GM19372 (cell line): ENCODE measurements at regions not wholly inside any gene's neighbourhood (a gene's known extent, or its start where the extent isn't known, plus 50 kb on each side); places are given as distances from the start of the nearest gene placed in this dataset.

Experiments
- ATAC-seq: cut with Tn5 transposase; IDR thresholded peaks from one replicate; pipeline ENCODE4 v1.9.1; 2021; ENCODE audit warnings: mild to moderate bottlenecking, low read depth, moderate library complexity; ENCODE audit not compliant: unreplicated experiment

DNA sequence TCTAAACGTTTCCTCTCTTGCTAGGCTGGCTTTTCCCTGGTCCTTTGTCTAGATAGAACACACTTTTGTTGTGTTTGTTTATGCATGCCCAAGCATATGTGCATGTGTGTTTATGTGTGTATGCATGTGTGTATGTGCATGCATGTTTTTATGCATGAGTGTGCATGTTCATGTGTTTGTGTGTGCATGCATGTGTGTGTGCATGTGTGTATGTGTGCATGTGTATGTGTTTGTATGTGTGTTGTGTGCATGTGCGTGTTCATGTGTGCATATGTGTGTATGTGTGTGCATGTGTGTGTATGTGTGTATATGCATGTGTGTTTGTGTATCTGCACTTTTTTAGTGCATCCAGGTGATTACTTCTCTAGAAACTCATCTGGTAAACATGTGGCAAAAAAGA, 558.0 kb downstream of the GALR1 start:
- ATAC-seq = no peak

DNA sequence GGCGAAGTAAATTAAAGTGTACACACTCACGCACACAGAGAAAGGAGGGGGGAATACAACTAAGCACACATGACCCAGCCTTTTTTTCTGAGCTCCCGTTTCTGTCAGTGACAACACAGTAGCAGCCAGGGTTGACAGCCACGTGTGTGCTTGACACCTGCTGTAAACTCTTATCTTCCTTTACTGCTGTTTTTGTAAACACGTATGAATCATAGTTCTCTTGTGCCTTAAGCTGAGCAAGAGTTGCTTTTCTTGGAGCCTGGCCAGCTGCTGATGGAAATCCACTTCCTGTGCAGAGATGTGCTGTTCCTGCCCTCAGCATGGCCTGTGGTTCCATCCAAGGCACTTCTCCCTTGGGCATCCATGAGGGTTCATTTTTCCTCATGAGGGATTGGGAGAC, 561.9 kb downstream of the GALR1 start:
- ATAC-seq = no peak

DNA sequence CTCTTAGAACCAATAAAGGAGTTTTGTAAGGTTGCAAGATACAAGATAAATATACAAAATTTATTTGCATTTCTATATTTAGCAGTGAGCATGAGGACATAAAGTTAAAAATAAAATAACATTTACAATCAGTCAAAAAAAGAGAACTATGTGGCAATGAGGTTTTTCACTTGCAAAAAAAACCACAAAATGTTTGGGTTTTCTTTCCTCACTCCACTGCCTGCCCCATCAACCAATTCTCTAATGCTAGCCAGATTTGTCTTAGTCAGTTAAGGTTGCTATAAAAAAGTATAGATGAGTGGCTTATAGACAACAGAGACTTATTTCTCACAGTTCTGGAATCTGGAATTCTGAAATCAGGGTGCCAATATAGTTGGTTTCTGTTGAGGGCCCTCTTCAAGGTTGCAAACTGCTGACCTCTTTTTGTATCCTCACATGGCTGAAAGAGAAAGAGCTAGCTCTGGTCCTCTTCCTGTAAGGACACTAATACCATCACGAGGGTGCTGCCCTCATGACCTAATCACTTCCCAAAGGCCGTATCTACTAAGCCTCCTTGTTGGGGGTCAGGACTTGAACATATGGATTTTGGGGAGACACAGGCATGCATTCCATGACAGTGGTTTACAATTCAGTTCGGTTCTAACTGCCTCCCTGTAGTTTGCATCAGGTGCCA, 566.2 kb downstream of the GALR1 start:
- no peak for ATAC-seq

DNA sequence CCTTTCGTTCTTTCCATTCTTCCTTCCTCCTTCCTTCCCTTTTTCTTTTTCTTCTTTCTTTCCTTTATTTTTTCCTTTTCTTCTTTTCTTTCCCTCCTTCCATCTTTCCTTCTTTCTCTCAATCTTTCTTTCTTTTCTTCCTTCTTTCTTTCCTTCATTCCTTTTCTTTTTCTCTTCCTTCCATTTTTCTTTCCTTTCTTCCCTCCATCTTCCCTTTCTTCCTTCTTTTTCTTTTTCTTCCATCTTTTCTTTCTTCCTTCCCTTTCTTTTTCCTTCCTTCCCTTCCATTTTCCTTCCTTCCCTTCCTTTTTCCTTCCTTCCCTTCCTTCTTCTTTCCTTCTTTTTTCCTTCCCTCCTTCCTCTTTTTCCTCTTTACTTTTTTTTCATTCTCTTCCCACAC, 568.7 kb downstream of the GALR1 start:
- no peak for ATAC-seq

DNA sequence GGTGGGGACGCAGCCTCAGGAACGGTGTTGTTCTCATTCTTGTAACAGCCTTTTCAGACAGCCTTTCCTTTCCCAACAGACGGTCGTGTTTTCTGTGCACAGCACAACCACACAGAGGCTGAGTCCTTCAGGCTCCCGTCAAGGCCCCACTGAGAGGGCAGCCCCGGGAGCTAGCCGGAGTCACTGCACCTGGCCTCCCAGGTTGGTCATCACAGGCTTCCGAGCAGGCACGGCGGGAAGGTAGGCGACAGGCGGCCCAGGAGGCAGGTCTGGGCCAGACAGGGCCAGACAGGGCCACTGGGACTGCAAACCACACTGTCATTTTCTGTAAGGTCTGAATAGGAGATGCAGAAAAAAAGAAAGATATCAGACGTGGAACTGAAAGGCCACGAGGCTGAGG, 570.8 kb downstream of the GALR1 start:
- ATAC-seq = no peak

DNA sequence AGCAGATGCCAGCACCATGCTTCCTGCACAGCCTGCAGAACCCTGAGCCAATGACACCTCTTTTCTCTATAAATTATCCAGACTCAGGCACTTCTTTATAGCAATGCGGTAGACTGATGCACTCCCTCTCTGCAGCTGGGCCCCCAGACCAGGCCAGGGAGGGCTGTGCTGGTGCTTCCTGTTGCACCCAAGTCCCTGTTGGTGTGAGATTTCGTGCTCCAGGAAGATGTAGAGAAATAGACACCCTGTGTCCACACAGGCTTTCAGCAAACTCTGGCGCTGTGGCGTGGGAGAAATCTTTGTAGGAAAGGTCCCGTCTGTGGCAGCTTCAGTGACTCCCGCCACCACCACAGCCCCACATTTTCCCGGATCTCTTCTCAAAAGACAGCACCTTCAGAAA, 572.2 kb downstream of the GALR1 start:
- ATAC-seq = no peak

DNA sequence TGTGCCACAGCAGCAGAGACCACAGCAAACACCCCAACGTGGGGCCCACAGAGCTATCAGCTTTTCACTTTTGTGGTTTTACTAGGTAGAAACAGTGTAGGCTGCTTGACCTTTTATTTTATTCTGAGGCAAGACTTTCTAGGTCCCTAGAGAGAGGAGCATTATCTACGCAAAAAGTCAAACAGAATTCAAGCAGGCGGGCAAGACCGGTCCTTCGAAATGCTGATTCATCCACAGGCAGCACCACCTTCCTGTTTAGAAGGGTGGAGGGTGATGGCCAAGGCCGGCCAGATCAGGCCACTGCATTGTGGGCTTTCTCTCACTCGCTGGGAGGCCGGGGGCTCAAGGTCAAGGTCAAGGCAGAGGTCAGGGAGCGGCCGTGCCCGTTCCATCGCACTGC, 573.0 kb downstream of the GALR1 start:
- no peak for ATAC-seq

DNA sequence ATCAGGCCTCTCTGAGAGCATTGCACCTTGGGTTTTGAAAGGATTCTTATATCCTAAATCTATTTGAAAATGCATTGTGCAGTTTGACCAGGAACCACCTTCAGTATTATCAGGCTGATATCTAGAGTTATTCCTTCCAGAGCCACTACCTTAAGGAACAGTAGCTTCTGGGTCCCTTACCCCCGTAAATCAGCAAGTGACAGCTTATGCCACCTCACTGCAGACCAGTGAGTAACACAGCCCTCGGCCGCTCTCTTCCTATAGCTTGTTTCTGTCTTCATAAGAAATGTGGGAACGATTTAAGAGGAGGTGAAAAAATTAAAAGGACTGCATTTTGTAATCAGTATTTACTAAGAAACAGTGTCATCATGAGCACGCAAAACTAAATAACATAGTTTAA, 584.2 kb downstream of the GALR1 start:
- ATAC-seq = no peak

DNA sequence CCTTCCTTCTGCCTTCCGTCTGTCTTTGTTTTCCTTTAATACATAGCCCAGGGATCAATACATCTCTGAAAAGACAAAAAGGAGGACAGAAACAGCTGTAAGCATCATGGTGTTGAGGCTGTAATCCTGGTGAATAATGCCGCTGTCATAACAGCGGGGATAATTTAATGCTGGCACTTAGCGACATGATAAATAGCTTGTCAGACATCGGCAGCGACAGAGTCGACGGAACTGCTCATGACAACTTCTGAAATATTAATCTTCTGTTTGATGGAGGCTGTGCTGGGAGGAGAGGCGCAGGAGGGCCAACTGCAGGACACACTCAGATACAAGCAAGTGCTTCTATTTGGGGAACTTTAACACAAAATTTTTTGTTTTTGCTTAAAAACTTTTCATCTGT, 602.2 kb downstream of the GALR1 start:
- ATAC-seq = no peak

DNA sequence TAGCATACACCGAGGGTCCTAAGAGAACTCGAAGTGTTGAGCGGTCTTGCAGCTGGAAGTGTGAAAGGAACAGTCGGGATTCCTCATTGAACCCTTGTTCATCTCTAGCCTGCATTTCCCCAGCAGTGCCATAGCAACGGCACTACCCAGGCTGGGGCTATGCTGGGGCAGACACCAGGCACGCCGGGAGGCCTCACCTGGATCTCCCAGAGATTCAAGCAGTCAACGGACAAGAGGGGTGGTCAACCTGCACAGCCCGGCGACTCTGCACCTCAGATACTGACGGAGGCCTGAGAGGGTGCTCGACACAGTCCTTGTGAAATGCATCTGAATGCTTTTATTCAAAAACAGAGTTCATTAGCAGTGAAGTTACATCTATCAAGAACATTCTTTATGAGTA, 604.2 kb downstream of the GALR1 start:
- no peak for ATAC-seq

DNA sequence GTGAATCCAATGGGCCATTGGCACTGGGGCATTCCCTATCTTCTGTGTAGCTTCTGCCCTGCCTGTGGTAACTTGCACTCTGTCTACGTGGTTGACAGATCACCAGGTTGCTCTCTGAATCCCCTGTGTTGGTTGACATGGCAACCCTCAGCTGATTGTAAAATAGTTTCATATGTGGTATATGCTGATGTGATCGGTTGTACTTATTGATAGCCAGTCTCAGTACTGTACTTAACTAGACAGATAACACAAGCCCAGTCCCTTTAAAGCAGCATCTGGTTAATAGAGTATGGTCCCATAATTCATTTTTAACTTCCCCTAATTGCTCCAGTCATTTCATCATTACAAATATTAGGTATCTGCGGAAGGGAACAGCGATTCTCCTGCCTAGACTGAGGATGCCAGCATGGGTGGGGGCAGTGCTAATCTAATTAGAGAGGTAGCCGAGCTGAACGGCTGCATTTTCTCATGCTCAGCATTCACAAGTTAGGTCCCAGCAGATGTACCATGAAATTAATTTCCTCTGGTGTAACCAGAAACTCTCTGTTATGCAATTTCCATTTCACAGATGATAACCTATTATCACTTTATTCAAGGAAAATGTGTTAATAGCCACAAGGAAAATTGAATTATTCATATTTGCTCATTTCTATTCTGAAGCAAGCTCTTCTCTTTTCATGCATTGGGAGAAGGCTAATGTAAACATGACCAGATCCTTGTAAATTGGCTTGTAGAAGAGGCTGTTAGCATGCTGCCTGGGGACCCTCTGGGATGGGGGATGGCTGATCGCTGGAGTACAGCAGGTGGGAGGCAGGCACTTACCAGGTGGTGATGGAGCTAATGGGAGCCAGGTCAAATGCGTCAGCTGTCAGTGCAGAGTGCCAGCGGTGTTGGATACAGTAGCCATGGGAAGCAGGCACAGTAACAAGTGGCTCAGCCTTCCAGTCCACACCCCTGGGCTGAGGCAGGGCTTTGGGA, 608.3 kb downstream of the GALR1 start:
- no peak for ATAC-seq

DNA sequence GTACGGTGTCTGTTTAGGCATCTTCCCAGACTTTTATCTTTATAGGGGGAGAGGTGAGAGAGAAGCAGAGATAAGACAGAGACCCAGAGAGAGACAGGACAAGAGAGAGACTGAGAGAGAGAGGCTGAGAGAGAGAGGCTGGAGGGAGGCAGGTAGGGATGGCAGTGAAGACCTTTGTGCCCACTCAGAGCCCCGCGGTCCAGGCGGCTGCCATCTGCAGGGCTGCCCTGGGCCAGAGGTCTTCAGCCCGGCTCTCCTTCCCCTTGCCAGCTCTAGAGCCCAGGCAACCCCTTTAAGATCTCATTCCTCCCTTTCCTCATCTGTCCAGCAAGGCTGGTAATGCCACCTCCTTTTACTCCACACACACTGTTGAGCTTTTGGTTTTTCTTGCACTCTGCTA, 610.0 kb downstream of the GALR1 start:
- no peak for ATAC-seq

DNA sequence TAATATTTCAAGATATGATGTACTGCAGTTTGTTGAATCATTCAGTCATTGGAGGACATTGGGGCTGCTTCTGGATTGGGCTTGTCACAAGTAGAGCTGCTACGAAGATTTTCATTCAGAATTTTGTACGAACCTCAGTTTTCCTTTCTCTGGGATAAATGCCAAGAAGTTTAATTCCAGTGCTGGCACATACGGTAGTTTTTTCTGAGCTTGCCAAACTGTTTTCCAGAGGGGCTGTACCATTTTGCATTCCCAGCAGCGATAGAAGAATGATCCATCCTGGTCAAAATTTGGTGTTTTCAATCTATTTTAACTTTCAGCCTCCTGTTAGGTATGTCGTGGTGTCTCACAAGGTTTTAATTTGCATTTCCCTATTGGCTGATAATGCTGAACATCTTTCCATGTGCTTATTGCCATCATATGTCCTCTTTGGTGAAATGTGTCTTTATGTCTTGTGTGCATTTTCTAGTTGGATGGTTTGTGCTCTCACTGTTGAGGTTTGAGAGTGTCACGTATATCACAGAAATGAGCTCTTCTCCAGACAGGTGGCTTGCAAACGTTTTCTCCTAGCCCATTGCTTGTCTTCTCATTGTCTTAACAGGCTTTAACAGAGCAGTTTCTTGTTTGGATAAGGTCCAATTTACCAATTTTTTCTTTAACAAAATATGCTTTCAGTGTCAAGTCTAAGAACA, 612.6 kb downstream of the GALR1 start:
- no peak for ATAC-seq

DNA sequence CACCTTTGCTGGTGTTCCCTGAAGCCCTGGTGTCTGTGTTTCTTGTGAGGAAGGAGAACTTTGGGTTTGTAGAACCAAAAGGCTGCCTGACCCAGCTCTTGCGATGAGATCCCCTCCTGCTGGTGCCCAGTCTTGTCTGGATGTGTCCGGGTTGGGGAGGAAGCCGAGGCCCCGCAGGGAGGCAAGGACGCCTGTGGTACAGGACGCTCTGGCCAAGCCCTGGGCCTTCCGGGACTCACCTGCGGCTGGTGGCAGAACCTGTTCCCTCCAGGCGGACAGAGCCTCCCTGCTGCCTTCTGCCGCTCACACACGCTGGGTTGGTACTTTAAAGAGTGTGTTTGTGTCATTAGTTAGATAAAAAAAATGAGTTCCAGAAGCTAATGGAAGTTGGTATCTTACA, 616.2 kb downstream of the GALR1 start:
- ATAC-seq = no peak

DNA sequence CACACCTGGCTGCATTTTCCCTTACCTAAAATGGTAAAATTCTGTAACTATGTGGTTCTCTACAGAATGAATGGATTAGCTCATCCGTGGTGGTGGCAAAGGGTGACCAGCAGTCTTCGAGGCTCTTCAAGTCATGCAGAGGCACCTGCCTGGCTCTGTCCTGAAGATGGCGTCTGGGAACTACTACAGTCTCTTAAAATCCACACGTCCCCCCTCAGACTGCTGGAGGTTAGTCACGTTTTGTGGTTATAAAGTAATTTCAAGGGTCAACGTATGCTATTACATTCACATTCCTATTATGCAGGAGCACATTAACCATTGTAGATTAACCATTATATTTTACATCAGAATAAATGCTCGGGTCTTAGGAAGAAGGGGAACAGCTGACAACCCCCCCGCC, 616.7 kb downstream of the GALR1 start:
- ATAC-seq = no peak

DNA sequence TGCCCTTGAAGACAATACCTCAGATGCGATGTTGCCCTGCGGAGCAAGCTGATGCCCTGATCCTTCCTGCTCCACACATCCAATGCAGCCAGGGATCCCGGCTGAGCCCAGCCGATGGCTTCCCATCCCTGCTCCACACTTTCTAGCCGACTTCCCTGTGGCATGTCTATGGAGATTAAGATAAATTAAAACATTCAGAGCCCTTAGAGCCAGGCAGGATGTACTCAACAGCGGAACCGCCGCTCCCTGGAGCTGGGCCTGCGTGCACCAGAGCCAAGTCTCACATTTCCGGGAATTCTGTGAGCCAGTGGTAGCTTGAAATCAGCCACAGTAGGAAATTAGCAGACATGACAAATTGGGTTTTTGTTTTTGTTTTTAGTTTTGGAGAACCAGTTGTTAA, 620.6 kb downstream of the GALR1 start:
- no peak for ATAC-seq

DNA sequence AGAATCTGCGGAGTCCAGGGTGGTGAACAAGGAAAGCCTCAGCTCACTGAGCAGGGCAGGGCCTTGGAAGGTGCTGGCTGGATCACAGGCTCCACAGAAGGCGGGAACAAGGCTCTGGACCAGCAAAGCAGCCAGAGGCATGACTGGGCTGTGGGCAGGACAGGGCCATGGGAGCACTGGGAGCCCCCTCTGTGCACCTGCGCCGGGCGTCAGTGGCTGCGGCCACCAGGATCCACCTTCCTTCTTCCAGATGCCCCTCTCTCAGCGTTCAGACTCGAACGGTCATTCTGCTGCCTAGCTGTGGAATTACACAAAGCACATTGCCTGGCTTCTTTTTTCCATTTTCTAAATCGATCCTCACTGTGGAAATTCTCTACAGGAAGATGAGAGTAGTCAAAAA, 621.2 kb downstream of the GALR1 start:
- ATAC-seq = no peak

DNA sequence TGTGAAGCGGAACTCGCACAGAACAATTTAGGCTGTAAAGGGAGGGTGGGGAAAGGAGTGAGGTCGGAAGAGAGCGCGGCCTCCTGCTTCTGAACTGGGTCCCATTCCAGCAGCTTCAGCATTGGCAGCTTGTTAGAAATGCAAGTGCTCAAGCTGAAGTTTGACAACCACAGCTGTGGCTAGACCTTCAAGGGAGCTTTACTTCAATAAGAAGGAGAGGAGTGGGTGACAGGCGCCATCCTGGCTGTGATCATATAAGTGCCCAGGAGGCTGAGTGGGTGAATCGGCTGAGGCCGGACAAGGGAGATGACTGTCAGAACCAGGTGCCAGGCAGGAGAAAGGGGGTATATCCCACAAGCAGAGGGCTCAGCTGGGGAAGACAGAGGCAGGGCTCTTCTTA, 622.5 kb downstream of the GALR1 start:
- ATAC-seq = no peak

DNA sequence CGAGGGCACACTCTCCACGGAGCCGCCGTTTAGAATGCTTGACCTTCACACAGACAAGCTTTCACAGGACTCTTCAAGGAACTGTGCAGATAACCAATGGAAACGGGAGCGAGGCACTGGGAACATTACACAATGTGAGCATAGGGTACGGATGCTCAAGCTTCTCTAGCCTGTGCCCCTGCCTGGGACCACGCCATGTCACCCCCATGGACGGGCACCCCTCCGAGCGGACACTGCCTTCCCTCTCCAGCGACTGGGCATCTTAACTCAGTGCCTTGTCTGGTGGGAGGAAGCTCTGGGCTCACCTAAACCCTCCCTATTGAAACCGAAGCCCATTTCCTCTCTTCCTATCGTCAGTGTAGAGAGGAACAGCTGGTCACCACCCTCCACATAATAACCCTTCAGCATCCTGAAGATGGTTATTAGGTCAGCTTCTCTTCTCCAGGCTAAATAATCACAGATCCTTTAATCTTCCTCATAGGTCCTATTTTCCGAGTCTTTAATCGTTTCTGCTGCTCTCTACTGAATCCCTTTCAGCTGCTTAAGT, 626.7 kb downstream of the GALR1 start:
- no peak for ATAC-seq

DNA sequence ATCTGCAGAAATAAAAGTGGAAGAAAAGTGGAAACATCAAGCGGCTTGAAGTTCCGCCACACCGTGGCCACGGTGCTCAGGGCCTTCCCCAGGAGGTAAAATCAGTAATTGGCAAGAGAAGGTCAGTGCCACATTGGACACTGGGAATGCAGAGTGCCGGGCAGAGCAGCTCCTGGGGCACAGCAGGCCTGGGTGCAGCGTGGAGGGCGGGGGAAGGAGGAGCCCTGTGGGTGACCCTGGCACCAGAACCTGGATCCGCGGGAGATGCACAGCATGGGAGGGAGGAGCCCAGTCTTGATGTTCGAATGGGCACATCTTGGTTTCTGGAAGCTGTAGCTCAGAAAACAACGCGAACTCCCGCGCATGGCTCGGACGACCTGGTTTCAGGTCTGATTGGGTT, 630.2 kb downstream of the GALR1 start:
- ATAC-seq = no peak

DNA sequence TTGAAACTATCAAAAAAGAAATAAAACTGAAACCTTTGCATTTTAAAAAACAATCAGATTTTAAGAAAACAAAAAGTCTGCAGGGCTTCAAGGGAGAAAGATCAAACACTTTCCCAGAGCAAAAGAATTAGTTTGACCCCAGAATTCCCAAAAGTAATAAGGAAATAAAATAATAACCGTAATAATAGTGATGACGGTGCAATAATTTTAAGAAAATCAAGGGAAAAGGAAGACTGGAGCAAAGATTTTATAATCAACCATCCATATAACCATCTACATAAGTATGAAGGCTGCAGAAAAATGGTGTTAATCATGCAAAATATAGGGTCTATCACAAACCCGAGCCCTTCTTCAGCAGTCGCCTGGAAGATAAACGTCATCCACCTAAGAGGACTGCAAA, 634.8 kb downstream of the GALR1 start:
- no peak for ATAC-seq
